Sigmoid colon (tissue), 4 donors: ENCODE measurements at regions not wholly inside any gene's neighbourhood (a gene's known extent, or its start where the extent isn't known, plus 50 kb on each side); places are given as distances from the start of the nearest gene placed in this dataset.

Source experiments
- CTCF ChIP-seq, 4 experiments: fragments of 450-650 bp in 3 of 4; fragments of 200-600 bp in 1 of 4; IDR thresholded peaks; one replicate each; pipeline ENCODE4 v1.5.1; 2016 to 2019; ENCODE audit warnings: antibody characterized with exemption in 4 of 4, mild to moderate bottlenecking in 3 of 4, moderate library complexity in 2 of 4
- POLR2A ChIP-seq, 2 donors: fragments of 450-650 bp; IDR thresholded peaks; one replicate each; pipeline ENCODE4 v1.6.1; 2016; ENCODE audit warnings: antibody characterized with exemption in 2 of 2, mild to moderate bottlenecking in 2 of 2, moderate library complexity in 2 of 2
- POLR2AphosphoS5 ChIP-seq, 4 donors: sonication (generic); formaldehyde crosslinking; IDR thresholded peaks; one replicate each; pipeline ENCODE4 v1.6.1; 2017; ENCODE audit warnings: antibody characterized with exemption in 4 of 4

- TF ChIP-seq CTCF (IDR thresholded peaks at IDR 0.05) (no peak), POLR2A (IDR thresholded peaks at IDR 0.05) (no peak), POLR2AphosphoS5 (IDR thresholded peaks at IDR 0.05) (no peak)
Measured at GRCh38 chr6:140264431-140264830, 890.0 kb upstream of the CITED2 start.
